ENCODE measurements at regions not wholly inside any gene's neighbourhood (a gene's known extent, or its start where the extent isn't known, plus 50 kb on each side); places are given as distances from the start of the nearest gene placed in this dataset.

DNA sequence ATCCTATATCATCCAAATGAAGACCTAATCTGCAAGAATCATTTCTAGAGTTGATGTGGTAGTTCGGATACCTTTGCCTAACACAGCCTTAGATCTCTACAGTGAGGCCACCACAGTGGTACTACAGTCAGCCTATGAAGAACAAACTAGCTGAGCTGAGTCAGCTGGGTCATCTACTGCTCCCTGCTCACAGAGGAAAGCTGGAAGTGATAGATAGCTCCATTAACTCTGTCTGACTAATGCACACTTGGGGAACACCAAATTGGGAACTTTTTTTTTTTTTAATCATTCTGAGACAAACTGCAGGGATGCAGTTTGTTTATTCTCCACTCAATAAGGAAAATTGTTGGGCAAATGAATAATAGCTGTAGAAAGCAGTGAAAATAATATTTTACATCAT lies 1160.6 kb downstream of the PCDH9 start:
- TF ChIP-seq, protein P1, sequence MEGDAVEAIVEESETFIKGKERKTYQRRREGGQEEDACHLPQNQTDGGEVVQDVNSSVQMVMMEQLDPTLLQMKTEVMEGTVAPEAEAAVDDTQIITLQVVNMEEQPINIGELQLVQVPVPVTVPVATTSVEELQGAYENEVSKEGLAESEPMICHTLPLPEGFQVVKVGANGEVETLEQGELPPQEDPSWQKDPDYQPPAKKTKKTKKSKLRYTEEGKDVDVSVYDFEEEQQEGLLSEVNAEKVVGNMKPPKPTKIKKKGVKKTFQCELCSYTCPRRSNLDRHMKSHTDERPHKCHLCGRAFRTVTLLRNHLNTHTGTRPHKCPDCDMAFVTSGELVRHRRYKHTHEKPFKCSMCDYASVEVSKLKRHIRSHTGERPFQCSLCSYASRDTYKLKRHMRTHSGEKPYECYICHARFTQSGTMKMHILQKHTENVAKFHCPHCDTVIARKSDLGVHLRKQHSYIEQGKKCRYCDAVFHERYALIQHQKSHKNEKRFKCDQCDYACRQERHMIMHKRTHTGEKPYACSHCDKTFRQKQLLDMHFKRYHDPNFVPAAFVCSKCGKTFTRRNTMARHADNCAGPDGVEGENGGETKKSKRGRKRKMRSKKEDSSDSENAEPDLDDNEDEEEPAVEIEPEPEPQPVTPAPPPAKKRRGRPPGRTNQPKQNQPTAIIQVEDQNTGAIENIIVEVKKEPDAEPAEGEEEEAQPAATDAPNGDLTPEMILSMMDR (IDR thresholded peaks at IDR 0.05) = no peak
- TF ChIP-seq POLR2A (IDR thresholded peaks at IDR 0.05) (no peak), POLR2AphosphoS5 (IDR thresholded peaks at IDR 0.05) (no peak)

All from prostate gland (tissue), 2 donors.